ENCODE measurements at regions not wholly inside any gene's neighbourhood (a gene's known extent, or its start where the extent isn't known, plus 50 kb on each side); places are given as distances from the start of the nearest gene placed in this dataset.

DNA sequence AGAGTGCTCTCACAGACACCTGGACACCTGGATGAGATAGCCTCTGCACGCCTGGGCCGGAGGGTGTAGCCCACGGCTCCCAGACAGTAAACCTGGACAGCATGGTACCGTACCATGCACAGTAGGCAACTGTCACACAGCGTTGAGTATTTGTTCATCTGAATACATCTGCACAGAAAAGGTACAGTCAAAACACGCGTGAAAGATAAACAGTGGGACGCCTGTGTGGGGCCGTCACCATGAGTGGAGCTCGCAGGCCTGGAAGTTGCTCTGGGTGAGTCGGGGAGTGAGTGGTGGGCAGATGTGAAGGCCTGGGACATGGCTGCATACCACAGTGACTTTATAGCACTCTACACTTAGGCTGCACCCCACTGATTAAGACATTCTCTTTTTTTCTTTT lies 280.0 kb upstream of the SHH start:
- DNase-seq (ENCODE audit: low spot score) (no peak), ATAC-seq (no peak; the same call in 2 of the 3 replicates)
- no peaks in the 10 kb centered on the region for H3K79me2 ChIP-seq (replicated peaks; ENCODE audit: insufficient read depth)
- H3K27me3 ChIP-seq (ENCODE audit: insufficient read depth): no peaks in the 10 kb centered on the region
- H4K20me1 ChIP-seq (replicated peaks; ENCODE audit: insufficient read depth): no peaks in the 10 kb centered on the region
- no peak overlapping the region for H3K4me3 ChIP-seq
- peaks cover 19% of the 10 kb centered on the region; the same call in 2 of the 3 replicates for H3K4me1 Mint-ChIP-seq
- peaks cover 4% of the 10 kb centered on the region; the same call in 1 of the 3 replicates for H3K9me3 Mint-ChIP-seq
- no peaks in the 10 kb centered on the region for H3K36me3 Mint-ChIP-seq (ENCODE audit: low read depth)
- H3K27ac ChIP-seq (ENCODE audit: low read depth): no peak overlapping the region
- TF ChIP-seq, protein P1, sequence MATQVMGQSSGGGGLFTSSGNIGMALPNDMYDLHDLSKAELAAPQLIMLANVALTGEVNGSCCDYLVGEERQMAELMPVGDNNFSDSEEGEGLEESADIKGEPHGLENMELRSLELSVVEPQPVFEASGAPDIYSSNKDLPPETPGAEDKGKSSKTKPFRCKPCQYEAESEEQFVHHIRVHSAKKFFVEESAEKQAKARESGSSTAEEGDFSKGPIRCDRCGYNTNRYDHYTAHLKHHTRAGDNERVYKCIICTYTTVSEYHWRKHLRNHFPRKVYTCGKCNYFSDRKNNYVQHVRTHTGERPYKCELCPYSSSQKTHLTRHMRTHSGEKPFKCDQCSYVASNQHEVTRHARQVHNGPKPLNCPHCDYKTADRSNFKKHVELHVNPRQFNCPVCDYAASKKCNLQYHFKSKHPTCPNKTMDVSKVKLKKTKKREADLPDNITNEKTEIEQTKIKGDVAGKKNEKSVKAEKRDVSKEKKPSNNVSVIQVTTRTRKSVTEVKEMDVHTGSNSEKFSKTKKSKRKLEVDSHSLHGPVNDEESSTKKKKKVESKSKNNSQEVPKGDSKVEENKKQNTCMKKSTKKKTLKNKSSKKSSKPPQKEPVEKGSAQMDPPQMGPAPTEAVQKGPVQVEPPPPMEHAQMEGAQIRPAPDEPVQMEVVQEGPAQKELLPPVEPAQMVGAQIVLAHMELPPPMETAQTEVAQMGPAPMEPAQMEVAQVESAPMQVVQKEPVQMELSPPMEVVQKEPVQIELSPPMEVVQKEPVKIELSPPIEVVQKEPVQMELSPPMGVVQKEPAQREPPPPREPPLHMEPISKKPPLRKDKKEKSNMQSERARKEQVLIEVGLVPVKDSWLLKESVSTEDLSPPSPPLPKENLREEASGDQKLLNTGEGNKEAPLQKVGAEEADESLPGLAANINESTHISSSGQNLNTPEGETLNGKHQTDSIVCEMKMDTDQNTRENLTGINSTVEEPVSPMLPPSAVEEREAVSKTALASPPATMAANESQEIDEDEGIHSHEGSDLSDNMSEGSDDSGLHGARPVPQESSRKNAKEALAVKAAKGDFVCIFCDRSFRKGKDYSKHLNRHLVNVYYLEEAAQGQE (IDR thresholded peaks at IDR 0.05; ENCODE audit: unreplicated experiment): no peak
- TF ChIP-seq, protein P2, sequence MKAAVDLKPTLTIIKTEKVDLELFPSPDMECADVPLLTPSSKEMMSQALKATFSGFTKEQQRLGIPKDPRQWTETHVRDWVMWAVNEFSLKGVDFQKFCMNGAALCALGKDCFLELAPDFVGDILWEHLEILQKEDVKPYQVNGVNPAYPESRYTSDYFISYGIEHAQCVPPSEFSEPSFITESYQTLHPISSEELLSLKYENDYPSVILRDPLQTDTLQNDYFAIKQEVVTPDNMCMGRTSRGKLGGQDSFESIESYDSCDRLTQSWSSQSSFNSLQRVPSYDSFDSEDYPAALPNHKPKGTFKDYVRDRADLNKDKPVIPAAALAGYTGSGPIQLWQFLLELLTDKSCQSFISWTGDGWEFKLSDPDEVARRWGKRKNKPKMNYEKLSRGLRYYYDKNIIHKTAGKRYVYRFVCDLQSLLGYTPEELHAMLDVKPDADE (IDR thresholded peaks at IDR 0.05): no peak
- TF ChIP-seq, protein P3, sequence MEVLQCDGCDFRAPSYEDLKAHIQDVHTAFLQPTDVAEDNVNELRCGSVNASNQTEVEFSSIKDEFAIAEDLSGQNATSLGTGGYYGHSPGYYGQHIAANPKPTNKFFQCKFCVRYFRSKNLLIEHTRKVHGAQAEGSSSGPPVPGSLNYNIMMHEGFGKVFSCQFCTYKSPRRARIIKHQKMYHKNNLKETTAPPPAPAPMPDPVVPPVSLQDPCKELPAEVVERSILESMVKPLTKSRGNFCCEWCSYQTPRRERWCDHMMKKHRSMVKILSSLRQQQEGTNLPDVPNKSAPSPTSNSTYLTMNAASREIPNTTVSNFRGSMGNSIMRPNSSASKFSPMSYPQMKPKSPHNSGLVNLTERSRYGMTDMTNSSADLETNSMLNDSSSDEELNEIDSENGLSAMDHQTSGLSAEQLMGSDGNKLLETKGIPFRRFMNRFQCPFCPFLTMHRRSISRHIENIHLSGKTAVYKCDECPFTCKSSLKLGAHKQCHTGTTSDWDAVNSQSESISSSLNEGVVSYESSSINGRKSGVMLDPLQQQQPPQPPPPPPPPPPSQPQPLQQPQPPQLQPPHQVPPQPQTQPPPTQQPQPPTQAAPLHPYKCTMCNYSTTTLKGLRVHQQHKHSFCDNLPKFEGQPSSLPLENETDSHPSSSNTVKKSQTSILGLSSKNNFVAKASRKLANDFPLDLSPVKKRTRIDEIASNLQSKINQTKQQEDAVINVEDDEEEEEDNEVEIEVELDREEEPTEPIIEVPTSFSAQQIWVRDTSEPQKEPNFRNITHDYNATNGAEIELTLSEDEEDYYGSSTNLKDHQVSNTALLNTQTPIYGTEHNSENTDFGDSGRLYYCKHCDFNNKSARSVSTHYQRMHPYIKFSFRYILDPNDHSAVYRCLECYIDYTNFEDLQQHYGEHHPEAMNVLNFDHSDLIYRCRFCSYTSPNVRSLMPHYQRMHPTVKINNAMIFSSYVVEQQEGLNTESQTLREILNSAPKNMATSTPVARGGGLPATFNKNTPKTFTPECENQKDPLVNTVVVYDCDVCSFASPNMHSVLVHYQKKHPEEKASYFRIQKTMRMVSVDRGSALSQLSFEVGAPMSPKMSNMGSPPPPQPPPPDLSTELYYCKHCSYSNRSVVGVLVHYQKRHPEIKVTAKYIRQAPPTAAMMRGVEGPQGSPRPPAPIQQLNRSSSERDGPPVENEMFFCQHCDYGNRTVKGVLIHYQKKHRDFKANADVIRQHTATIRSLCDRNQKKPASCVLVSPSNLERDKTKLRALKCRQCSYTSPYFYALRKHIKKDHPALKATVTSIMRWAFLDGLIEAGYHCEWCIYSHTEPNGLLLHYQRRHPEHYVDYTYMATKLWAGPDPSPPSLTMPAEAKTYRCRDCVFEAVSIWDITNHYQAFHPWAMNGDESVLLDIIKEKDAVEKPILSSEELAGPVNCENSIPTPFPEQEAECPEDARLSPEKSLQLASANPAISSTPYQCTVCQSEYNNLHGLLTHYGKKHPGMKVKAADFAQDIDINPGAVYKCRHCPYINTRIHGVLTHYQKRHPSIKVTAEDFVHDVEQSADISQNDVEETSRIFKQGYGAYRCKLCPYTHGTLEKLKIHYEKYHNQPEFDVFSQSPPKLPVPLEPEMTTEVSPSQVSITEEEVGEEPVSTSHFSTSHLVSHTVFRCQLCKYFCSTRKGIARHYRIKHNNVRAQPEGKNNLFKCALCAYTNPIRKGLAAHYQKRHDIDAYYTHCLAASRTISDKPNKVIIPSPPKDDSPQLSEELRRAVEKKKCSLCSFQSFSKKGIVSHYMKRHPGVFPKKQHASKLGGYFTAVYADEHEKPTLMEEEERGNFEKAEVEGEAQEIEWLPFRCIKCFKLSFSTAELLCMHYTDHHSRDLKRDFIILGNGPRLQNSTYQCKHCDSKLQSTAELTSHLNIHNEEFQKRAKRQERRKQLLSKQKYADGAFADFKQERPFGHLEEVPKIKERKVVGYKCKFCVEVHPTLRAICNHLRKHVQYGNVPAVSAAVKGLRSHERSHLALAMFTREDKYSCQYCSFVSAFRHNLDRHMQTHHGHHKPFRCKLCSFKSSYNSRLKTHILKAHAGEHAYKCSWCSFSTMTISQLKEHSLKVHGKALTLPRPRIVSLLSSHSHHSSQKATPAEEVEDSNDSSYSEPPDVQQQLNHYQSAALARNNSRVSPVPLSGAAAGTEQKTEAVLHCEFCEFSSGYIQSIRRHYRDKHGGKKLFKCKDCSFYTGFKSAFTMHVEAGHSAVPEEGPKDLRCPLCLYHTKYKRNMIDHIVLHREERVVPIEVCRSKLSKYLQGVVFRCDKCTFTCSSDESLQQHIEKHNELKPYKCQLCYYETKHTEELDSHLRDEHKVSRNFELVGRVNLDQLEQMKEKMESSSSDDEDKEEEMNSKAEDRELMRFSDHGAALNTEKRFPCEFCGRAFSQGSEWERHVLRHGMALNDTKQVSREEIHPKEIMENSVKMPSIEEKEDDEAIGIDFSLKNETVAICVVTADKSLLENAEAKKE (CRISPR knock-in tag; IDR thresholded peaks at IDR 0.05): no peak
- TF ChIP-seq EZH2phosphoT487 (IDR thresholded peaks at IDR 0.05; ENCODE audit: unreplicated experiment): no peak
- no peak for TF ChIP-seq STAT1 (IDR thresholded peaks at IDR 0.05; ENCODE audit: unreplicated experiment)
- TF ChIP-seq ZNF331 (CRISPR knock-in tag; IDR thresholded peaks at IDR 0.05; ENCODE audit: low read depth): no peak
- H3K4me3 Mint-ChIP-seq: no peak overlapping the region
- H3K27ac Mint-ChIP-seq: no peak overlapping the region
- H3F3A ChIP-seq (replicated peaks; ENCODE audit: low read depth): no peaks in the 10 kb centered on the region
- no peak overlapping the region for H3K4me2 ChIP-seq
- H3K27me3 Mint-ChIP-seq (ENCODE audit: insufficient read depth, low read depth, poor library complexity): peaks cover 15% of the 10 kb centered on the region
- H3K9me2 ChIP-seq (ENCODE audit: insufficient read depth): no peaks in the 10 kb centered on the region
- H3K36me3 ChIP-seq (ENCODE audit: insufficient read depth): no peaks in the 10 kb centered on the region
- no peaks in the 10 kb centered on the region for H3K4me1 ChIP-seq (ENCODE audit: insufficient read depth)
- no peak overlapping the region for H2AFZ ChIP-seq

Data from GM23338 (cell line).